OCI-LY7 (cell line): ENCODE measurements at regions not wholly inside any gene's neighbourhood (a gene's known extent, or its start where the extent isn't known, plus 50 kb on each side); places are given as distances from the start of the nearest gene placed in this dataset.

Experiments
- BruUV-seq: library from RNA; stranded (reverse); fragments of 400-500 nt; replicated peaks from 2 replicates; lab custom pipeline; 2021; lab: Mats Ljungman, UMichigan
- CTCF ChIA-PET: fragments of 300-600 bp; sonication (Branson Sonifier 250); formaldehyde crosslinking; loops from one replicate; lab custom pipeline; 2022; ENCODE audit warnings: antibody characterized with exemption; ENCODE audit not compliant: unreplicated experiment; lab: Charles Lee
- POLR2A ChIA-PET: fragments of 300-600 bp; sonication (Branson Sonifier 250); formaldehyde crosslinking; loops from one replicate; lab custom pipeline; 2022; ENCODE audit warnings: antibody characterized with exemption; lab: Charles Lee
- DNase-seq: peaks from one replicate; pipeline ENCODE4 v3.0.0-alpha.2; 2015; ENCODE audit warnings: low spot score
- H2AFZ ChIP-seq: fragments of 200-600 bp; sonication (generic), shearing (Covaris generic); 2 replicates; pipeline ENCODE4 v1.6.1; 2014; ENCODE audit warnings: mild to moderate bottlenecking, antibody characterized with exemption, low read length, moderate library complexity
- H3K27ac ChIP-seq: fragments of 200-600 bp; sonication (generic); 2 replicates; pipeline ENCODE4 v1.5.1; 2014; ENCODE audit warnings: mixed run types, low read depth, mild to moderate bottlenecking, moderate library complexity, low read length, inconsistent platforms; ENCODE audit not compliant: poor library complexity, severe bottlenecking
- H3K36me3 ChIP-seq: fragments of 200-600 bp; sonication (generic); 2 replicates; pipeline ENCODE4 v1.6.1; 2014; ENCODE audit warnings: mild to moderate bottlenecking, antibody characterized with exemption, low read length, moderate library complexity, mixed read lengths; ENCODE audit not compliant: insufficient read depth
- H3K4me1 ChIP-seq: fragments of 200-600 bp; sonication (generic); 2 replicates; pipeline ENCODE4 v1.5.1; 2014; ENCODE audit warnings: mild to moderate bottlenecking, low read length; ENCODE audit not compliant: insufficient read depth, poor library complexity, severe bottlenecking
- H3K4me2 ChIP-seq: fragments of 200-600 bp; sonication (generic); 2 replicates; pipeline ENCODE4 v1.6.1; 2014; ENCODE audit warnings: mild to moderate bottlenecking, low read length
- H3K4me3 ChIP-seq: fragments of 200-600 bp; sonication (generic); 2 replicates; pipeline ENCODE4 v1.5.1; 2014; ENCODE audit warnings: mild to moderate bottlenecking, low read depth, low read length; ENCODE audit not compliant: poor library complexity, severe bottlenecking
- H3K79me2 ChIP-seq: fragments of 200-600 bp; sonication (generic); 2 replicates; pipeline ENCODE4 v1.6.1; 2016; ENCODE audit warnings: low read depth, mild to moderate bottlenecking, low read length, moderate library complexity, mixed read lengths; ENCODE audit not compliant: insufficient read depth
- H3K9me2 ChIP-seq: fragments of 200-600 bp; sonication (generic); 2 replicates; pipeline ENCODE4 v1.6.1; 2016; ENCODE audit warnings: mild to moderate bottlenecking, low read length, mixed read lengths; ENCODE audit not compliant: insufficient read depth
- H3K9me3 ChIP-seq: fragments of 200-600 bp; sonication (generic); 2 replicates; pipeline ENCODE4 v1.6.1; 2014; ENCODE audit warnings: mild to moderate bottlenecking, mixed run types, low read length, mixed read lengths
- H4K20me1 ChIP-seq: fragments of 200-600 bp; sonication (generic); 2 replicates; pipeline ENCODE4 v1.6.1; 2014; ENCODE audit warnings: mild to moderate bottlenecking, antibody characterized with exemption, low read length, moderate library complexity, mixed read lengths; ENCODE audit not compliant: insufficient read depth
- CTCF ChIP-seq: fragments of 200-600 bp; sonication (generic); conservative IDR thresholded peaks from 2 replicates; pipeline ENCODE4 v1.5.1; 2014; ENCODE audit warnings: mild to moderate bottlenecking, antibody characterized with exemption, low read length, moderate library complexity, mixed read lengths
- EZH2phosphoT487 ChIP-seq: fragments of 200-600 bp; sonication (generic); IDR thresholded peaks from 2 replicates; pipeline ENCODE4 v1.6.1; 2018; ENCODE audit warnings: low read depth, borderline replicate concordance, mild to moderate bottlenecking, mixed run types, antibody characterized with exemption, low read length, moderate library complexity, mixed read lengths
- intact Hi-C: fragments of 100-400 bp; cut with micrococcal nuclease; formaldehyde crosslinking; loops from one replicate; pipeline ENCODE4 v1.10.0; 2022; ENCODE audit not compliant: unreplicated experiment

GRCh38 chr14:99347561-99347960 is 75.6 kb upstream of the BCL11B start:
- no peak overlapping the region for H2AFZ ChIP-seq
- no peak for DNase-seq
- H3K4me1 ChIP-seq, result no peaks in the 10 kb centered on the region
- H3K79me2 ChIP-seq, result no peaks in the 10 kb centered on the region
- CTCF ChIA-PET, result no interaction called here
- no TSS peak for BruUV-seq
- no peaks in the 10 kb centered on the region for H3K36me3 ChIP-seq
- H3K27ac ChIP-seq, result no peak overlapping the region
- H4K20me1 ChIP-seq, result no peaks in the 10 kb centered on the region
- no peaks in the 10 kb centered on the region for H3K9me2 ChIP-seq
- no peak overlapping the region for H3K4me3 ChIP-seq
- H3K4me2 ChIP-seq, result no peak overlapping the region
- POLR2A ChIA-PET, result no interaction called here
- intact Hi-C loops, result no loop called here
- TF ChIP-seq EZH2phosphoT487 (no peak), CTCF (no peak)
- no peaks in the 10 kb centered on the region for H3K9me3 ChIP-seq

GRCh38 chr14:99346470-99347080 is 74.6 kb upstream of the BCL11B start:
- Histone ChIP-seq H3K4me3 (no peak overlapping the region), H3K4me1 (no peaks in the 10 kb centered on the region), H3K27ac (no peak overlapping the region), H3K9me2 (no peaks in the 10 kb centered on the region), H4K20me1 (no peaks in the 10 kb centered on the region), H3K4me2 (no peak overlapping the region), H3K79me2 (no peaks in the 10 kb centered on the region), H2AFZ (no peak overlapping the region), H3K9me3 (no peaks in the 10 kb centered on the region), H3K36me3 (no peaks in the 10 kb centered on the region)
- intact Hi-C loops, result no loop called here
- ChIA-PET CTCF (no interaction called here), POLR2A (interaction anchor here (0.7 kb wide), 1 partner anchor 39 kb away, joined by 3 read pairs; no protein-coding TSS in a partner anchor)
- BruUV-seq, result no TSS peak
- TF ChIP-seq CTCF (no peak), EZH2phosphoT487 (no peak)
- DNase-seq, result no peak

- H3K4me2 ChIP-seq, result no peak overlapping the region
- H3K27ac ChIP-seq, result no peak overlapping the region
- POLR2A ChIA-PET, result no interaction called here
- H3K4me1 ChIP-seq, result no peaks in the 10 kb centered on the region
- DNase-seq, result no peak
- no peaks in the 10 kb centered on the region for H3K9me3 ChIP-seq
- TF ChIP-seq EZH2phosphoT487 (no peak), CTCF (no peak)
- H2AFZ ChIP-seq, result no peak overlapping the region
- H4K20me1 ChIP-seq, result no peaks in the 10 kb centered on the region
- H3K9me2 ChIP-seq, result no peaks in the 10 kb centered on the region
- H3K36me3 ChIP-seq, result no peaks in the 10 kb centered on the region
- no peak overlapping the region for H3K4me3 ChIP-seq
- intact Hi-C loops, result no loop called here
- BruUV-seq, result no TSS peak
- H3K79me2 ChIP-seq, result no peaks in the 10 kb centered on the region
- CTCF ChIA-PET, result no interaction called here
Observed at GRCh38 chr14:99345472-99345871, 73.5 kb upstream of the BCL11B start.
